Suprapubic skin (tissue), 4 donors: ENCODE measurements at regions not wholly inside any gene's neighbourhood (a gene's known extent, or its start where the extent isn't known, plus 50 kb on each side); places are given as distances from the start of the nearest gene placed in this dataset.

ENCODE experiments used
- DNase-seq, 2 donors: peaks; one replicate each; pipeline ENCODE4 v3.0.0-alpha.2; 2019; ENCODE audit warnings: low spot score in 2 of 2
- H3K27ac ChIP-seq: fragments of 200-600 bp; sonication (generic); one replicate; pipeline ENCODE4 v1.5.1; 2019
- H3K27me3 ChIP-seq: fragments of 200-600 bp; sonication (generic); one replicate; pipeline ENCODE4 v1.5.1; 2019
- H3K36me3 ChIP-seq: fragments of 200-600 bp; sonication (generic); one replicate; pipeline ENCODE4 v1.5.1; 2019
- H3K4me1 ChIP-seq: fragments of 200-600 bp; sonication (generic); one replicate; pipeline ENCODE4 v1.5.1; 2019
- H3K4me3 ChIP-seq: fragments of 200-600 bp; sonication (generic); one replicate; pipeline ENCODE4 v1.5.1; 2019; ENCODE audit warnings: mild to moderate bottlenecking
- H3K9me3 ChIP-seq: fragments of 200-600 bp; sonication (generic); one replicate; pipeline ENCODE4 v1.5.1; 2019
- CTCF ChIP-seq, 2 donors: fragments of 200-600 bp in 1 of 2; fragments of 450-650 bp in 1 of 2; sonication (generic) in 1 of 2; IDR thresholded peaks; one replicate each; pipeline ENCODE4 v1.5.1; 2016 to 2019; ENCODE audit warnings: antibody characterized with exemption in 2 of 2, mild to moderate bottlenecking in 1 of 2, moderate library complexity in 1 of 2
- EP300 ChIP-seq: sonication (generic); formaldehyde crosslinking; IDR thresholded peaks from one replicate; pipeline ENCODE4 v1.6.1; 2017; ENCODE audit warnings: antibody characterized with exemption
- POLR2A ChIP-seq, 2 donors: fragments of 450-650 bp; IDR thresholded peaks; one replicate each; pipeline ENCODE4 v1.6.1; 2017; ENCODE audit warnings: antibody characterized with exemption in 2 of 2, mild to moderate bottlenecking in 2 of 2, moderate library complexity in 2 of 2
- POLR2AphosphoS5 ChIP-seq, 3 donors: sonication (generic); formaldehyde crosslinking; IDR thresholded peaks; one replicate each; pipeline ENCODE4 v1.6.1; 2017; ENCODE audit warnings: antibody characterized with exemption in 3 of 3
- WGBS: methylation state at CpG from one replicate; pipeline ENCODE4 v1.1.5; 2018; 5-methylcytosine and 5-hydroxymethylcytosine counted together

GRCh38 chr18:73244401-73244800, 376.6 kb upstream of the NETO1 start:
- H3K36me3 ChIP-seq: no peaks in the 10 kb centered on the region
- TF ChIP-seq CTCF (IDR thresholded peaks at IDR 0.05) (no peak), EP300 (no peak), POLR2A (IDR thresholded peaks at IDR 0.05) (no peak), POLR2AphosphoS5 (IDR thresholded peaks at IDR 0.05) (no peak)
- no peak for DNase-seq
- no peaks in the 10 kb centered on the region for H3K27me3 ChIP-seq
- no peak overlapping the region for H3K4me3 ChIP-seq
- WGBS: 27% methylated on average over 1 of the region's 1 CpG
- no peak overlapping the region for H3K27ac ChIP-seq
- no peaks in the 10 kb centered on the region for H3K4me1 ChIP-seq
- no peaks in the 10 kb centered on the region for H3K9me3 ChIP-seq

GRCh38 chr18:73240899-73241298, 373.1 kb upstream of the NETO1 start:
- TF ChIP-seq POLR2AphosphoS5 (IDR thresholded peaks at IDR 0.05) (no peak), EP300 (no peak), CTCF (IDR thresholded peaks at IDR 0.05) (no peak), POLR2A (IDR thresholded peaks at IDR 0.05) (no peak)
- Histone ChIP-seq H3K4me1 (no peaks in the 10 kb centered on the region), H3K27me3 (no peaks in the 10 kb centered on the region), H3K4me3 (no peak overlapping the region), H3K27ac (no peak overlapping the region), H3K36me3 (no peaks in the 10 kb centered on the region), H3K9me3 (no peaks in the 10 kb centered on the region)
- 86% methylated on average over 2 of the region's 2 CpGs for WGBS
- no peak for DNase-seq

- no peak for DNase-seq
- no peaks in the 10 kb centered on the region for H3K36me3 ChIP-seq
- H3K4me1 ChIP-seq: no peaks in the 10 kb centered on the region
- no peaks in the 10 kb centered on the region for H3K9me3 ChIP-seq
- TF ChIP-seq CTCF (IDR thresholded peaks at IDR 0.05): no peak
- no peak overlapping the region for H3K27ac ChIP-seq
- H3K4me3 ChIP-seq: no peak overlapping the region
- H3K27me3 ChIP-seq: no peaks in the 10 kb centered on the region
Observed at GRCh38 chr18:73235921-73236320, 368.1 kb upstream of the NETO1 start.

GRCh38 chr18:73235491-73235890, 367.7 kb upstream of the NETO1 start:
- no peaks in the 10 kb centered on the region for H3K27me3 ChIP-seq
- no peaks in the 10 kb centered on the region for H3K36me3 ChIP-seq
- TF ChIP-seq POLR2A (IDR thresholded peaks at IDR 0.05): no peak
- H3K4me3 ChIP-seq: no peak overlapping the region
- no peaks in the 10 kb centered on the region for H3K9me3 ChIP-seq
- no peak overlapping the region for H3K27ac ChIP-seq
- 72% methylated on average over 8 of the region's 8 CpGs for WGBS
- no peak for DNase-seq
- H3K4me1 ChIP-seq: no peaks in the 10 kb centered on the region

GRCh38 chr18:73232933-73233332, 365.1 kb upstream of the NETO1 start:
- no peak overlapping the region for H3K4me3 ChIP-seq
- H3K36me3 ChIP-seq: no peaks in the 10 kb centered on the region
- H3K27ac ChIP-seq: no peak overlapping the region
- WGBS: 81% methylated on average over 8 of the region's 8 CpGs
- no peaks in the 10 kb centered on the region for H3K27me3 ChIP-seq
- DNase-seq: no peak
- no peaks in the 10 kb centered on the region for H3K4me1 ChIP-seq
- TF ChIP-seq POLR2A (IDR thresholded peaks at IDR 0.05): no peak
- TF ChIP-seq CTCF (IDR thresholded peaks at IDR 0.05): no peak
- no peak for TF ChIP-seq POLR2AphosphoS5 (IDR thresholded peaks at IDR 0.05)
- no peak for TF ChIP-seq EP300
- H3K9me3 ChIP-seq: no peaks in the 10 kb centered on the region

- WGBS: 82% methylated on average over 5 of the region's 5 CpGs
- Histone ChIP-seq H3K27me3 (no peaks in the 10 kb centered on the region), H3K9me3 (peaks cover 4% of the 10 kb centered on the region), H3K27ac (no peak overlapping the region), H3K4me1 (no peaks in the 10 kb centered on the region), H3K36me3 (no peaks in the 10 kb centered on the region), H3K4me3 (no peak overlapping the region)
- DNase-seq: no peak
- no peak for TF ChIP-seq CTCF (IDR thresholded peaks at IDR 0.05)
- TF ChIP-seq POLR2A (IDR thresholded peaks at IDR 0.05): no peak
- no peak for TF ChIP-seq EP300
- no peak for TF ChIP-seq POLR2AphosphoS5 (IDR thresholded peaks at IDR 0.05)
Observed at GRCh38 chr18:73220663-73221062, 352.9 kb upstream of the NETO1 start.
